Hindlimb muscle (tissue), 1 donor: ENCODE measurements at regions not wholly inside any gene's neighbourhood (a gene's known extent, or its start where the extent isn't known, plus 50 kb on each side); places are given as distances from the start of the nearest gene placed in this dataset.
"Not testable (repeated sequence)": the region's sequence is repeated elsewhere in the genome, so short reads cannot be mapped to it uniquely, and the experiment has no call there.

Experiments
- DNase-seq: peaks from one replicate; pipeline ENCODE4 v3.0.0-alpha.2; 2013

DNA sequence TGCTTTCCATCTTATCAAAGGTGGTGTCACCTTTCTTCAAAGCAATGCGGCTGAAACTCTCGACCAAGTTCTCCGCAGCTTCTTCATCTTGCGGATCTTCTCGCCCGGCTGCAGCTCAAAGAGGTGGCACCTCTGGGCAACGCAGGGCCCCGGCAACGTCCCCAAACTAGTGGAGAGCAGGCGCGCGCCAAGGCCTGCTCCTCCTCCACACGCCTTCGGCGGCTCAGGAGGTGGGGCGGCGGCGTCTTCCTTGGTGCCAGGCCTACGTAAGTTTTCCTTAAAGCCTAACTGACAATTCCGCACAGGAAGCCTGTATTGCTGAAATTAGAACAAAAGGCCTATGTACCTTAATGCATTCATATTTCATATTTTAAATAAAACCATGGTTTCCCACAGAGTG is 112.0 kb downstream of the TMX1 start:
- DNase-seq, result no peak

DNA sequence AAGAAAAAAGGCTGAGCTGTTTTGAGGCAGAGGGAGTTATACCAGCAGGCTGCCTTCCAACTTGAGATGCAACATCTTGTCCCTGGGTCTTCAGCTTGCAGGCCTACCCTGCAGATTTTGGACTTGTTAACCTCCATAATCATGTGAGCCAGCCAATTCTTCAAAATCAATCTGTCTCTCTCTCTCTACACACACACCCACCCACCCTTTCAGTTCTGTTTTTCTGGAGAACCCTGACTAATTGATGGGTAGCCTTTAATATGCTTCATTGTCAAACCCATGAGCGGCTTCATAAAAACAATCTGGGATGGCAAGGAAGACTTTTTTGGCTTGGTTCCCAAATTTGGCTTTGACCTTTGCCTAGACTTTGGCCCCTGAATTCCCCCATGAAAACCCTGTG is 113.9 kb downstream of the TMX1 start:
- no peak for DNase-seq

DNA sequence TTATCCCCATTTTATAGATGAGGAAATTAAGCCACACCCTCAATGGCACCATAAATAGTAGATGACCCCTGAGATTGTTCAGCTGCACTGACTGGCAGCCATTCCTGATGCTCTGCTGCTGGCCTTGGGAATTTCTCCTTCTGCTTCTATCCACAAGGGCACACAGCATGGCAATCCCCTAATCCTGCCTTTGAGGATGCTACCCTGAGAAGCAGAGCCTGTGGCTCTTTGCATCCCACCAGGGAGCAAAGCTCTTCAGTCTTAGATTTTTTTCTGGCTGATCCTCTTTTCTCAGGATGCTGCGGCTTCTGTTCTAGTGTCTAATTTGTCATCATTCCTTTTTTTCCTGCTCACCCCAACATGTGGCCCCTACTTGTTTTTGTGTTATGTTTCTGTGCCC is 114.8 kb downstream of the TMX1 start:
- no peak for DNase-seq

DNA sequence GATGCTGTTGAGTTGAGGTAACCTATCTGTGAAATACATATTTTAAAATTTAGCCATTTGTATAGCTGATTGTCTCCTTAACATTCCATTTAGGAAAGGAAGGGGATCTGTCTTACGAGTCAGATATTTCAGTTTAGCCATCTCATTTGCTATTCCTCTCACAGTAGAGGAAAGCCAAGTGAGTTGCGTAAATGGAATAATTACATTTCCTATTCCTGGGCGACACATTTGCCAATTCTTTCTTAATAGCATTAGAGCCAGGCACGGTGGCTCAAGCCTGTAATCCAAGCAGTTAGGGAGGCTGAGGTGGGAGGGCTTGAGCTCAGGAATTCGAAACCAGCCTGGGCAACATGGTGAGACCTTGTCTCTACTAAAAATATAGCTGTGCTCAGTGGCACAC is 116.3 kb downstream of the TMX1 start:
- DNase-seq, result no peak

DNA sequence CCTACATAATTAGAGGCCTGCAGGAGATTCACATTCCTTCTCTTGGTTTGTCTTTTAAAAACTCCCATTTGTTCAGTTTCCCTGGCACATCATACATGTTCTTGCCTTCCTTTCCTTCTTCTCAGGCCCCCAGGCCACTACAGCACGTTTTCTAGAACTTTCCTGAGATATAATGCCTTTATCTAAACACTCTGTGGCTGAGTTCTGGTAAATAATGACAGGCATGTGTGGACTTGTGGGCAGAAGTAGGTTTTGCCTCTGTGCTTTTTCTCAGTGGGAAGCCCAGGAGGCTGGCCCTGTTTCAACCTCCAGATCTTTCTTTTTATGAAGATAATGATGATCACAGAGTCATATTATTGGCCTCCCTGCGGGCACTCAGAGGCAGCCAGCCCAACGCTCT is 117.2 kb downstream of the TMX1 start:
- no peak for DNase-seq

DNA sequence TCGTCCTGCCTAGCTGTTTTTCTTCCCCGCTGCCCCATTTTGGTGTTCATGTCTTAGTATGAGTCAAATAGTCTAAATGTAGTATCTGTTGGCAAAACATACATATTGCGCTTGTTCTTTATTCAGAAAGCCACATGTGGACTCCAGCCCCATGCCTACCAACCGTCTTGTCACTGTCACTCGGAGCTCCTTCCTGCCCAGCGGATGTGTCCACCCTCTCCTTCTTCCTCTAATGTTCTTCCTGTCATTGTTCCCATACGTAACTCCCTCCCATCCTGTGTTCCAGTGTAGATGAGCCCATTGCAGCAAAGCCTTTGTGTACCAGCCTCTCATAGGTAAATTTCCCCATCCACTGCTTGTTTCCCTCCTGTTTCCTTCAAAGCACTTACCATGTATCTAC is 120.5 kb downstream of the TMX1 start:
- no peak for DNase-seq

DNA sequence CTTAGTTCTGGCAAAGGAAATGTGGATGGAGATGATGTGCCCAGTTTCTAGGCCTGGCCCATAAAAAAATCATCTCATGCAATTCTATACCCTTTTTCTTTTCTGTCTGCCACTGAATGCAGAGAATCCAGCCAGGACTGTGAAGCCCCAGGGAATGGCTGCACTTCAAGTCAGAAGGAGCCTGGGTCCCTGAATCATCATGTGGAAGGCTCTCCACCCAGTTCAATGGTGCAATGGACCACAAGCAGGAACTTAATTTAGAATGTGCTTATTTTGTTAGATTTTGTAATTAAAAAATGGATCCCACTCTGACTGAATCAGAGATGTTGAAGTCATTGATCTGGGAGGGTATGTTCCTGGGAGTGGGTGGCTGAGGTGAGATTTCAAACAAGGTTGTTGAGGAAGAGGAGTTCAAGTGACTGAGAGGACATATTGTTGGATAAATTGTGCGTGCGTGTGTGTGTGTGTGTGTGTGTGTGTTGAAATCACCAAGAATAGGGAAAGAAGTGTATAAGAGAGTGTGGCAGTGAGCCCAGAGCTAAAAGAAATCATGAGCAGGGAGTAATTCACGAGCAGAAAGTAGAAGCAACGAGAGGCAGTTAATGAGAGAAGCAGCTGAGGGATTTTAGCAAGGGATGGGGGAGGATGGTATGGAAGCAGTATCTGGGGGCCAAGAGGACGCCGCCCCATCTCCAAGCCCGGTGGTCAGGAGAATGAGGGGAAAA is 125.4 kb downstream of the TMX1 start:
- DNase-seq, result peak; percentile 63

DNA sequence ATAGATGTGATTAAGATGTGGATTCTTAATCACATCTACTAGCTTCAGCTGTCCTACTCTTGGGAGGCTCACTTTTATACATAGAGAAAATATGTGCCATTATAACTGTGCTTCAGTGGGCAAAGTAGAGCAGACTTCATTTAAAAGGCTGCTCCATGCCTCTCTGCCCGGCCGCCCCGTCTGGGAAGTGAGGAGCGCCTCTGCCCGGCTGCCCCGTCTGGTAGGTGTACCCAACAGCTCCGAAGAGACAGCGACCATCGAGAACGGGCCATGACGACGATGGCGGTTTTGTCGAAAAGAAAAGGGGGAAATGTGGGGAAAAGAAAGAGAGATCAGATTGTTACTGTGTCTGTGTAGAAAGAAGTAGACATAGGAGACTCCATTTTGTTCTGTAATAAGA is 126.4 kb downstream of the TMX1 start:
- DNase-seq, result not testable (repeated sequence)

DNA sequence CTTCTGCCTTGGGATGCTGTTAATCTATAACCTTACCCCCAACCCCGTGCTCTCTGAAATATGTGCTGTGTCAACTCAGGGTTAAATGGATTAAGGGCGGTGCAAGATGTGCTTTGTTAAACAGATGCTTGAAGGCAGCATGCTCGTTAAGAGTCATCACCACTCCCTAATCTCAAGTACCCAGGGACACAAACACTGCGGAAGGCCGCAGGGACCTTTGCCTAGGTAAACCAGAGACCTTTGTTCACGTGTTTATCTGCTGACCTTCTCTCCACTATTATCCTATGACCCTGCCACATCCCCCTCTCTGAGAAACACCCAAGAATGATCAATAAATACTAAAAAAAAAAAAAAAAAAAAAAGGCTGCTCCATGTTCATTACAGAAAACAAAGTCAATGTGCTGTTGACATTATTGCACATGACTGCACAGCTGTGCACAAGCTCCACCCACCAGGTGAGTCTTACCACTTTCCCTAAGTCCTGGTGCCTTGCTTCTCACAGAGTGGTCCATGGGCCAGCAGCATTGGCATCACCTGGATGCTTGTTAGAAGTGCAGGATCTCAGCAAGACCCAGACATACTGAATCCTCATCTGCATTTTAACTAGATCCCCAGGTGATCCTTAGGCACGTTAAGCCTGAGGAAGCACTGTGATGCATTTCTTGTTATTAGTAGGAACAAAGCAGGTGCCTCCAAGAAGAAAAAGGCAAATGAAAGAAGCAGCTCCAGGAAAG is 127.0 kb downstream of the TMX1 start:
- not testable (repeated sequence) for DNase-seq

DNA sequence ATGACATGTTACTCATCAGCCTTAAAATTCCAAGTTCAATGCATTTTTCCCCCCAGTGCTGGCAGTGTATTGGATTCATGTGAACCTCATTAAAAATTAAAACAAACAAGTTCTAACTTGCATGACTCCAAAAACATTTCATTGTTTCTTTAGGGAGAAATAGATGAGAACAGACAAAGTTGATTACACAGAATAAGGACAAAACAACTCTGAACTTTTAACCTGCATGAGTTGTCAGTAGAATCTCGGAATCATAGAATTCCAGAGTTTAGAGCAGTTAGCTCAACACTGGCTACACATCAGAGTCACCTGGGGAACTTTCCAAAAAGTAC is 127.5 kb downstream of the TMX1 start:
- peak; percentile 38 for DNase-seq

DNA sequence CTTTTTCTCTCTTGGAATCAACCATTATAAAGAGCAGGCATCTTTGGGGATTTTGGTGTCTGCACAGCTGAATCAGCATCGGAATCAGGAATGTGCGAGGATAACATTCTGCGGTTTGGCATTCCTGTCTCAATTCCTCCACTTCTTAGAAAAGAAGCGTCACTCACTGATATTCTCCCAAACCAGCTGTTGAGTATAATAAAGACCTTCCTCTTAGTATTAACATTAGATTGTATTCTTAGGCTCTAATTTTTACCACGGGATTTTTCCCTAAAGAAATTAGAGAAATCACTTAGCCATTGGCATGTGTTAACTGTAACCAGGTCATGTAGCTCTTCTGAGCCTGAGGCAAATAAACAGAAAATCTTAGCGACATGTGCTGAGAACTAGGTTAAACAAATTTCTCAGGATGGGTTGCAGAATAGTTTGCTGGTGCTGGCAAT is 128.7 kb downstream of the TMX1 start:
- DNase-seq, result peak; percentile 66

DNA sequence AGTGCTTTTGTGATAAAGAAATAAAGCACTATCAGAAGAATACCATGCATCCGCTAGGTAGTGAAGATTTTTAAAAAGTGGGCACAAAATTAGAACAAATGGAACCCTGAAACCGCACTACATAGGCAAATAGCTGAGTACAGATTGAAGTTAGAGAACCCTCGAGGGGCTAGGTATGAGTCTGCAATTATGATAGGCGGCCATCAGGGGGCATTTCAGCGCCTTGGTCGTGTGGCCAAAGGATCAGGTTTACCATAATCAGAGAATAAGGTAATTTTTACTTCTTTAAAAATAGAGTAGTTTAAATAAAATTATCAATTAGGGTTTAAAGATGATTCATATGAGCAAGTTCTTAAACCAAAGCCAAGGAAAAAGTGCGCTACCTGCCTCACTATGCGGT is 129.8 kb downstream of the TMX1 start:
- no peak for DNase-seq

DNA sequence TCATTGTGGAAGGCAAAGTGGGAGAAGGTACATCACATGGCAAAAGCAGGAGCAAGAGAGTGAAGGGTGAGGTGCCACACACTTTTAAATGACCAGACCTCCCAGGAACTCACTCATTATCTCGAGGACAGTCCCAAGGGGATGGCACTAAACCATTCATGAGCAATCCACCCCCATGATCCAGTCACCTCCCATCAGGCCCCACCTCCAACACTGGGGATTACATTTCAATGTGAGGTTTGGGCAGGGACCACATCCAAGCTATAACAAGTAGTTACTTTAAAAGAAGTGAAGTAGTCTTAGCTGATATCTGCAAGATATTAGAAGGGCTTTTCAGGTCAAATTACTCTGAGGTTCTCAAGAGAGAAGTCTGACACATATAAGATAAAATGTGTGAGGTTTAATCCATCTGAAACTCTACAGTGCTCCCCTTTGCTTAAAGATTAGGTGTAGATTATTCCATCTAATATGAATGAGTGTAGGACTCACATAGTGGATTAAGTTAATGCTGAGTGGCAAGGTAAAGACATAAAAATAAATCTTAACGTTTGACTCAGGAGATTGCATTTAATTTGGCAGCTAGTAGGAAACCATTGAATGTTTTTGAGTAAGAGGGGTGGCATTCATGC is 130.8 kb downstream of the TMX1 start:
- DNase-seq, result no peak

DNA sequence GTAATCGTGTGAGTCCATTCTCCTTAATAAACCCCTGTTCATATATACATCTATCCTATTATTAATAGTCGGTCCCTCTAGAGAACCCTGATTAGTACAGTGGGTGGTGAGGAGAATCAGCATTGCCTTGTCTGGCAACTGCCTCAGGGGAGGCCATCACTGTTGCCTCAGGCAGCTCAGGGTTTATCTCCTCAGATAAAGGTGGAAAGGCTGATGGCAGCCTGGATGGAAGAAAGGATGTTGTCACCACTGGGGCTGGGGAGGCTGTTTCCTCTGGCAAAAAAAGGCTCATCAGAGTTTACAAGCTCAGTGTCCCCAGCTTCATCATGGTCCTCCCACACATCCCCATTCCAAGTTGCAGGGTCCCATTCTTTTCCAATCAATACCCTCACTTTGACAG is 137.1 kb downstream of the TMX1 start:
- not testable (repeated sequence) for DNase-seq

DNA sequence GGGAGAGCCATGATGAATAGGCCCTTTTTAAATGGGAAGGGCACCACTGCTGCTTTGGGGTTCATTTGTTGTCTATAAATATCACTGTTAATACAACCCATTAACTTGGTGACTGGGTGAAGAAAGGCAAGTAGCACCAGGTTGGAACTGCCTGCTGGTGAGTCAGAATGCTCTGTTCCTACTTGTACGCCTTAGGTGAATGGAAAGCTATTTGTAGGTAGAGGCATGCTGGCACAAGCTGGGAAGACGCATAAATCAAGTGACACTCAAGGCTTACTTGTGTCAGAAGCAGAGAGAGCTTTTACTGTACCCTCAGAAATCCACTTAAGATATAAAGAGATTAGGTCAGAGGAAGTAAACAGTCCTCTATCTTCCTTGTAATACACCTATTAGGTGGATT is 142.5 kb downstream of the TMX1 start:
- DNase-seq, result no peak

DNA sequence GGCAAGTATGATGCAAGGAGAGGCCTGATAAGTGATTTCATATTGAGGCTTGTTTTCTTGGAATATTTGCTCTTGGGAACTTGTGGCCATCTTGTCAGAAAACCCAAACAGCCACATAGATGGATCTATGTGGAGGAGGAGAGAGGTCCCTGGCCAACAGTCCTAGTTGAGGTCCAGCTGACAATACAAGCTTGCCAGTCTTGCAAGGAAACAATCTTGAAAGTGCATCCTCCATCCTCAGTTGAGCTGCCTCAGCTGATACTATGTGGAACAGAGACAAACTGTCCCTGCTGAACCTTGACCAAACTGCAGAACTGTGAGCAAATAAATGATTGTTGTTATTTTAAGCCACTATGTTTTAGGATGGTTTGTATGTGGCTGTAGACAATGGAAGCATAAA is 146.4 kb downstream of the TMX1 start:
- no peak for DNase-seq

DNA sequence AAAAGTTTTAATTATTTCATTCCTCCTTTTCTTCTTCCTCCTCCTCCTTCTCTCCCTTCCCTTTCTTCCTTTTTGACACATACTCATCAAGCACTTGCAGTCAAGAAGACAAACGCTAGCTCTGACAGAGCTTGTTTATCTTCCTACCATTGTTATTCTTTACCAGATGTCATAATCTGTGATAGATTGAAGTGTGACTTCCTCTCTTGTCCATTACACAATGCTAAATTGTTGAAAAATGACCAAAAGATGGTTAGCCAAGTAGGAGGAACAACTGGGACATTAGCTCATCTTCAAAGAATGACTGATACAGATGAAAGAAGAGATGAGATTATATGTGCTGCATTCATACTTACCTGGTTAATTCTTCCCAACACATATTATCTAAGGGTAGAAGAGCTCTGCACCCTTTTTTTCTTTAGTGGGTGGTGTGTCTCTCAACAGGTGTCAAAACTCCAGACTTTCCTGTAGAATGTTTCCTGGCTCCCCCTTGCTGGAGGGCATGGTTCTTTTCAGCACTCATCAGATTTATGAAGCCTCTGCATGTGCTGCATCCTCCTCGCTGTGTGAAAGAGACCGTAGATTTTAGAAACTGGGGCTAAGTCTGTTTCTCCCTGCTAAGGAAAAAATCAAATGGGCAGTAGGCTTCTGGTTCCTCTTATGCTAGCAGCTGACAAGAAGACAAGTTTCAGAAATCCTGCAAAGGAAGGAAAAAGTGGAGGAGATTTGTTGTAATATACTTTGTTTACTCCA is 147.1 kb downstream of the TMX1 start:
- no peak for DNase-seq

DNA sequence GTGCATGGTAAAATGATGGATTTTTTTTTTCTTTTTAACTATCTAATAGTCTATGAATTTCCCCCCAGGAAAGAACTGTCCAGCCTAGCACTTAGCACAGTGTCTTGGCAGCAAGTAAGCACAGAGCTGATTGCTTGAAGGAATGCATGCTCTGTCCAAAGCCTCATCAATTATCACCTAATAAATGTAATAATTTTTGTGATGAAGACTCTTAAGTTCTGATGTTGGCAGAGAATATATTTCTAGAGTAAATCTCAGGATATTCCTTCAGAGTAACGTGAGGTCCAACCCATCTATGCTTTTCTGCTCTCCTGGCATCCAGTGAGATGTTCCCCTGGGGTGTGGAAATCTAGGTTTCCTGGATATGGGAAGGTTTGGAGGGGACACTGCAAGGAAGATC is 152.4 kb downstream of the TMX1 start:
- no peak for DNase-seq

DNA sequence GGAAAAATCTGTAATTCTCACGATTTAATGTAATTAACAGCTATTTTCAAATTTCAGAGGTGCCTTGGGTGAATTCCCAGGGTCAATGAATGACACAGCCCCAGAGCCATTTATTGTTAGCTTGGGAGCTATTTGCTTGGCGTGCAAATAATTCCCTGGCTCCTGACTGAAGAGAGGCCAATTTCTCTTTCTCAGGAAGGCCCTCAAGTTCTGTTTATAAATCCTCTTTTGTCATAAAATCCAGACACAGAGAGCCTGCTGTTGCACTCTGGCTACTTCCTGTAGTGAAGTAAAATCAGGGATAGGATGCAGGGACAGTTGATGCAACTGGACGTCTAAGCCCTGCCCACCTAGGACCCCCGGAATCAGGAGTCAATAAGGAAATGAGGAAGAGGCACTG is 154.3 kb downstream of the TMX1 start:
- DNase-seq, result no peak

DNA sequence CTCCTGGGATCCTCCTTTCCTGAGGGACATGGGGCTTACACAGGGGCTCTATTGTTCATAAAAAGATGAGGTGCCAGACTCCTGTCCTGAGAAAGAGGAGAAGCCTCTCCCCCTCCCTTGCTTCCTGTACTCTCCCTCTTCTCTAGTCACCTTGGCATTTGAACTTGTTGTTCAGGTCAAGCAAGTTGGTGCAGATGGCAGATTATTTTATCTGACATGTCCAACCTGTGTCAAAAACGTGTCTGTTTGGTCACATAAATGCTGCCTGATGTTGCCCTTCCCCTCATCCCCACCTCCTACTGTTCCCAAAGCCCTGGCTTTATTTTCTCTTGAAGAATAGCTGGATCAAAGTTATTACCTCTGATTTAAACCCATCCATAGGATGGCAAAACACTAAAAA is 154.8 kb downstream of the TMX1 start:
- DNase-seq, result no peak

DNA sequence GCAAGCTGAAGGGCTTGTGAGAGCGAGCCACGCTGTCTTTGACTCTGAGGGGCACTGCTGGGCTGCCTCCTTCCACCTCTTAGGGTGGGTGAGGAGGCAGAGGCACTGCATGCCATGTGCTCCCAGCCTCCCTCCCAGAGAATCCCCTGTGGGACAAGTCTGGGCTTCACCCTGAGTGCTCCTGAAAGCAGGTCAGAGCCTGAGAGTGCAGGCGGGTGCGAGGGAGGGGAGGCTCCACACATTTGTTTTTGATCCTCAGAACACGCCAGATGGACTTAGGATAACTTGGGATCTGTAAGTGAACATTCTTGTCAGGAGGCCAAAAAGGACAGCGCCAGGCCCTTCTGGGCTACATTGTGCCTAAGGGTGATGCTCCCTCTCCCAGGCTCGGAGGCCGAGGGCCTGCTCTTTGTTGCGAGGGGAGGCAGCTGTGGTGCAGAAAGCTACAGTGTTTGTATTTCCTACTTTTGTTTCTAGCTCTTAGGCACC is 155.4 kb downstream of the TMX1 start:
- peak; percentile 45 for DNase-seq

DNA sequence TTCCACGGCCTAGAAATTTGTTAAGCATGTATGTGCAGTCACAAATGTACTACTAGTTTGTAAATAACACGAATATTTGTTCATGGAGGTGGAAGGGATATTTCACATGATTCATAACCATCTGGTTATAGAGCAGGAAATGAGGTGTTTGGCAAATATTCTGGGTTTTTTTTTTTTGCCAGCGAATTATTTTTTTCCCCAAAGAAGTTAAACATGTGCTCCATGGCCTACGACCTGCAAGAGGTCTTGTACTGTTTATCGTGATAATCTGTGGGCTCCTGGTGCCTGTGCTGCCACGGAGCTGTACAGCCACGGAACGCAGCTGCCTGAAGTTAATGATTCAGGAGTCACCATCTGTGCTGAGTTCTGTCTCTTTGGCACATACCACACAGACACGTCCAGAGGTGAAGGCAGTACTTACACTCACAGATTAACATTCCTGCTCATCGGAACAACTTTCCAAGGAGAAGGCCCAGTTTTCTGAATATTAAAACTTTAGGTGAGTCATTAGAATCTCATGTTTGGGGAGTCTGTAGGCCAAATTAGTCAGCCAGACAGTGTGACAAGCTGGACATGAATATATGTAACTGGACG is 156.3 kb downstream of the TMX1 start:
- peak; percentile 44 for DNase-seq

DNA sequence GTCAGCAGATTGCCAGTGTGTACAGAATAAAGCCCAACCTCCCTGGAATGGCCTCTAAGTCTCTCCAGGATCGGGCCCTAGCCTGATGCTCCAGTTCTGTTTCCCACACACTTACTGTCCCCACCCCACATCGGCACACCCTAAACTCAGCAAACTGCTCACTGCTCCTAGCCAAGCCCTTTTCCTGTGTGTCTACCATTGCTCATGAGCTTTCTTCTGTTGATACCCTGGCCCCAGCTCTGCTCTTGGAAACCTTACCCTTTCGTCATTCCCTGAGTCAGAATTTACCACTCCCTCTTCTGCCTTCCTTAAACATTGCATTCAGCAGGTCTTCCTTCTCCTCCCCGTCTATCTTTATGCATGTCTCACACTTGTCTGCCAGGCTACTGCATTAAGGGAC is 158.9 kb downstream of the TMX1 start:
- DNase-seq, result no peak
